ENCODE measurements at regions not wholly inside any gene's neighbourhood (a gene's known extent, or its start where the extent isn't known, plus 50 kb on each side); places are given as distances from the start of the nearest gene placed in this dataset.

- POLR2A ChIA-PET: no interaction called here
- no peak for TF ChIP-seq CTCF (IDR thresholded peaks at IDR 0.05; ENCODE audit: insufficient read depth, low read length, missing control alignments)
- DNase-seq (ENCODE audit: low read depth, low spot score): no peak
- H3K4me3 ChIP-seq (ENCODE audit: low read depth, low read length): no peak overlapping the region
- CTCF ChIA-PET: no interaction called here
Measured at GRCh38 chr4:175511861-175512260, 300.2 kb downstream of the GPM6A start.

GRCh38 chr4:175514174-175514573 lies 297.9 kb downstream of the GPM6A start:
- no peak overlapping the region for H3K4me3 ChIP-seq (ENCODE audit: low read depth, low read length)
- ChIA-PET POLR2A (no interaction called here), CTCF (no interaction called here)
- no peak for TF ChIP-seq CTCF (IDR thresholded peaks at IDR 0.05; ENCODE audit: insufficient read depth, low read length, missing control alignments)
- DNase-seq (ENCODE audit: low read depth, low spot score): no peak

- DNase-seq (ENCODE audit: low read depth, low spot score): no peak
- H3K4me3 ChIP-seq (ENCODE audit: low read depth, low read length): no peak overlapping the region
- TF ChIP-seq CTCF (IDR thresholded peaks at IDR 0.05; ENCODE audit: insufficient read depth, low read length, missing control alignments): no peak
- POLR2A ChIA-PET: no interaction called here
- CTCF ChIA-PET: no interaction called here
Measured at GRCh38 chr4:175530655-175531054, 281.4 kb downstream of the GPM6A start.

GRCh38 chr4:175531405-175532091 lies 280.5 kb downstream of the GPM6A start:
- TF ChIP-seq CTCF (IDR thresholded peaks at IDR 0.05; ENCODE audit: insufficient read depth, low read length, missing control alignments): no peak
- no peak overlapping the region for H3K4me3 ChIP-seq (ENCODE audit: low read depth, low read length)
- ChIA-PET POLR2A (no interaction called here), CTCF (no interaction called here)
- DNase-seq (ENCODE audit: low read depth, low spot score): no peak

GRCh38 chr4:175536852-175537453 lies 275.1 kb downstream of the GPM6A start:
- CTCF ChIA-PET: interaction anchor here (1.4 to 1.8 kb wide), 3 partner anchors 14 to 774 kb away, joined by 5 to 13 read pairs (median 6); no protein-coding TSS in a partner anchor
- POLR2A ChIA-PET: no interaction called here
- TF ChIP-seq CTCF (IDR thresholded peaks at IDR 0.05; ENCODE audit: insufficient read depth, low read length, missing control alignments): no peak
- no peak for DNase-seq (ENCODE audit: low read depth, low spot score)
- H3K4me3 ChIP-seq (ENCODE audit: low read depth, low read length): no peak overlapping the region

GRCh38 chr4:175539498-175539897 lies 272.6 kb downstream of the GPM6A start:
- DNase-seq (ENCODE audit: low read depth, low spot score): no peak
- POLR2A ChIA-PET: no interaction called here
- no peak overlapping the region for H3K4me3 ChIP-seq (ENCODE audit: low read depth, low read length)
- CTCF ChIA-PET: no interaction called here
- no peak for TF ChIP-seq CTCF (IDR thresholded peaks at IDR 0.05; ENCODE audit: insufficient read depth, low read length, missing control alignments)
